ENCODE measurements at regions not wholly inside any gene's neighbourhood (a gene's known extent, or its start where the extent isn't known, plus 50 kb on each side); places are given as distances from the start of the nearest gene placed in this dataset.

GRCh38 chr12:19726122-19726521, 286.8 kb downstream of the AEBP2 start:
- in situ Hi-C loops (cut with HindIII; ENCODE audit: low pct_unique_long_range_greater_than_20kb, low sequenced_read_pairs): no loop called here
- Histone ChIP-seq H3K9me3 (ENCODE audit: control insufficient read depth, insufficient read depth, low read depth, low read length) (no peaks in the 10 kb centered on the region), H3K4me1 (ENCODE audit: control insufficient read depth, insufficient read depth, low read length) (no peaks in the 10 kb centered on the region), H3K27ac (ENCODE audit: low read length) (no peak overlapping the region), H3K27me3 (ENCODE audit: control insufficient read depth, insufficient read depth, low read length) (no peaks in the 10 kb centered on the region), H3K4me3 (ENCODE audit: low read depth in 2 of 2, low read length in 2 of 2) (no peak overlapping the region), H3K36me3 (ENCODE audit: control insufficient read depth, insufficient read depth, low read length) (no peaks in the 10 kb centered on the region)
- intact Hi-C loops (cut with micrococcal nuclease; ENCODE audit: unreplicated experiment): no loop called here
- CTCF ChIA-PET: no interaction called here
- TF ChIP-seq POLR2AphosphoS5 (IDR thresholded peaks at IDR 0.05; ENCODE audit: low read depth, low read length): no peak
- TF ChIP-seq REST (IDR thresholded peaks at IDR 0.05; ENCODE audit: insufficient read depth in 1 of 2, low read depth in 2 of 2, low read length in 1 of 2): no peak
- TF ChIP-seq CTCF (IDR thresholded peaks at IDR 0.05): no peak
- TF ChIP-seq TCF7L2 (IDR thresholded peaks at IDR 0.05; ENCODE audit: low read depth, low read length): no peak
- no peak for TF ChIP-seq SIN3A (IDR thresholded peaks at IDR 0.05; ENCODE audit: borderline replicate concordance, insufficient read depth, low read depth, low read length)
- DNase-seq (ENCODE audit: low read depth, low spot score) (no peak), ATAC-seq (no peak)
- POLR2A ChIA-PET: no interaction called here
- no TSS peak for BruUV-seq (replicated peaks)

- BruUV-seq (replicated peaks): no TSS peak
- no peaks in the 10 kb centered on the region for H3K9me3 ChIP-seq (ENCODE audit: control insufficient read depth, insufficient read depth, low read depth, low read length)
- H3K4me3 ChIP-seq (ENCODE audit: low read depth in 2 of 2, low read length in 2 of 2): no peak overlapping the region
- CTCF ChIA-PET: no interaction called here
- POLR2A ChIA-PET: no interaction called here
- no peaks in the 10 kb centered on the region for H3K4me1 ChIP-seq (ENCODE audit: control insufficient read depth, insufficient read depth, low read length)
- DNase-seq (ENCODE audit: low read depth, low spot score) (no peak), ATAC-seq (no peak)
- in situ Hi-C loops (cut with HindIII; ENCODE audit: low pct_unique_long_range_greater_than_20kb, low sequenced_read_pairs) (no loop called here), intact Hi-C loops (cut with micrococcal nuclease; ENCODE audit: unreplicated experiment) (no loop called here)
- no peak for TF ChIP-seq CTCF (IDR thresholded peaks at IDR 0.05)
- no peaks in the 10 kb centered on the region for H3K36me3 ChIP-seq (ENCODE audit: control insufficient read depth, insufficient read depth, low read length)
- no peak overlapping the region for H3K27ac ChIP-seq (ENCODE audit: low read length)
- H3K27me3 ChIP-seq (ENCODE audit: control insufficient read depth, insufficient read depth, low read length): no peaks in the 10 kb centered on the region
Observed at GRCh38 chr12:19726592-19726991, 287.3 kb downstream of the AEBP2 start.

- DNase-seq (ENCODE audit: low read depth, low spot score) (no peak), ATAC-seq (no peak)
- H3K36me3 ChIP-seq (ENCODE audit: control insufficient read depth, insufficient read depth, low read length): no peaks in the 10 kb centered on the region
- no peaks in the 10 kb centered on the region for H3K9me3 ChIP-seq (ENCODE audit: control insufficient read depth, insufficient read depth, low read depth, low read length)
- ChIA-PET CTCF (no interaction called here), POLR2A (interaction anchor here (0.7 kb wide), 1 partner anchor 482 kb away, joined by 3 read pairs; no protein-coding TSS in a partner anchor)
- in situ Hi-C loops (cut with HindIII; ENCODE audit: low pct_unique_long_range_greater_than_20kb, low sequenced_read_pairs) (no loop called here), intact Hi-C loops (cut with micrococcal nuclease; ENCODE audit: unreplicated experiment) (no loop called here)
- TF ChIP-seq TCF7L2 (IDR thresholded peaks at IDR 0.05; ENCODE audit: low read depth, low read length) (no peak), CTCF (IDR thresholded peaks at IDR 0.05) (no peak), SIN3A (IDR thresholded peaks at IDR 0.05; ENCODE audit: borderline replicate concordance, insufficient read depth, low read depth, low read length) (no peak), POLR2AphosphoS5 (IDR thresholded peaks at IDR 0.05; ENCODE audit: low read depth, low read length) (no peak), REST (IDR thresholded peaks at IDR 0.05; ENCODE audit: insufficient read depth in 1 of 2, low read depth in 2 of 2, low read length in 1 of 2) (no peak)
- BruUV-seq (replicated peaks): no TSS peak
- H3K27me3 ChIP-seq (ENCODE audit: control insufficient read depth, insufficient read depth, low read length): no peaks in the 10 kb centered on the region
- H3K4me1 ChIP-seq (ENCODE audit: control insufficient read depth, insufficient read depth, low read length): no peaks in the 10 kb centered on the region
- H3K27ac ChIP-seq (ENCODE audit: low read length): no peak overlapping the region
- no peak overlapping the region for H3K4me3 ChIP-seq (ENCODE audit: low read depth in 2 of 2, low read length in 2 of 2)
Observed at GRCh38 chr12:19737019-19737418, 297.7 kb downstream of the AEBP2 start.
